MM.1S (cell line): ENCODE measurements at regions not wholly inside any gene's neighbourhood (a gene's known extent, or its start where the extent isn't known, plus 50 kb on each side); places are given as distances from the start of the nearest gene placed in this dataset.

Experiments used
- EZH2 ChIP-seq: fragments of 300-600 bp; sonication (generic); optimal IDR thresholded peaks from 2 replicates; pipeline ENCODE3; 2017; ENCODE audit warnings: low read depth, mild to moderate bottlenecking, antibody characterized with exemption, low read length, mixed read lengths
- TF ChIP-seq, protein P1 (sequence below): fragments of 300-600 bp; sonication (generic); IDR thresholded peaks from 2 replicates; pipeline ENCODE4 v1.5.1; 2016; ENCODE audit warnings: antibody characterized with exemption, low read length, mixed read lengths

GRCh38 chr1:60639287-60639686 lies 443.1 kb upstream of the NFIA start:
- TF ChIP-seq, protein P1, sequence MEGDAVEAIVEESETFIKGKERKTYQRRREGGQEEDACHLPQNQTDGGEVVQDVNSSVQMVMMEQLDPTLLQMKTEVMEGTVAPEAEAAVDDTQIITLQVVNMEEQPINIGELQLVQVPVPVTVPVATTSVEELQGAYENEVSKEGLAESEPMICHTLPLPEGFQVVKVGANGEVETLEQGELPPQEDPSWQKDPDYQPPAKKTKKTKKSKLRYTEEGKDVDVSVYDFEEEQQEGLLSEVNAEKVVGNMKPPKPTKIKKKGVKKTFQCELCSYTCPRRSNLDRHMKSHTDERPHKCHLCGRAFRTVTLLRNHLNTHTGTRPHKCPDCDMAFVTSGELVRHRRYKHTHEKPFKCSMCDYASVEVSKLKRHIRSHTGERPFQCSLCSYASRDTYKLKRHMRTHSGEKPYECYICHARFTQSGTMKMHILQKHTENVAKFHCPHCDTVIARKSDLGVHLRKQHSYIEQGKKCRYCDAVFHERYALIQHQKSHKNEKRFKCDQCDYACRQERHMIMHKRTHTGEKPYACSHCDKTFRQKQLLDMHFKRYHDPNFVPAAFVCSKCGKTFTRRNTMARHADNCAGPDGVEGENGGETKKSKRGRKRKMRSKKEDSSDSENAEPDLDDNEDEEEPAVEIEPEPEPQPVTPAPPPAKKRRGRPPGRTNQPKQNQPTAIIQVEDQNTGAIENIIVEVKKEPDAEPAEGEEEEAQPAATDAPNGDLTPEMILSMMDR: no peak
- no peak for TF ChIP-seq EZH2
